Skeletal muscle satellite cell (primary cell): ENCODE measurements at regions not wholly inside any gene's neighbourhood (a gene's known extent, or its start where the extent isn't known, plus 50 kb on each side); places are given as distances from the start of the nearest gene placed in this dataset.

ENCODE experiments used
- H3K27me3 ChIP-seq: 2 replicates; pipeline ENCODE4 v1.7.0; 2013; ENCODE audit warnings: low read length; ENCODE audit not compliant: control insufficient read depth, insufficient read depth
- H3K36me3 ChIP-seq: 2 replicates; pipeline ENCODE4 v1.7.0; 2013; ENCODE audit warnings: mild to moderate bottlenecking, control low read depth, low read length; ENCODE audit not compliant: insufficient read depth
- H3K4me1 ChIP-seq: 2 replicates; pipeline ENCODE4 v1.7.0; 2013; ENCODE audit warnings: low read length; ENCODE audit not compliant: control insufficient read depth, insufficient read depth
- H3K4me2 ChIP-seq: 2 replicates; pipeline ENCODE4 v1.7.0; 2013; ENCODE audit warnings: mild to moderate bottlenecking, low read length
- H3K4me3 ChIP-seq: 2 replicates; pipeline ENCODE4 v1.7.0; 2013; ENCODE audit warnings: low read length
- H3K9ac ChIP-seq: 2 replicates; pipeline ENCODE4 v1.7.0; 2013; ENCODE audit warnings: mild to moderate bottlenecking, low read depth, low read length, moderate library complexity
- H3K9me3 ChIP-seq: replicated peaks from 2 replicates; pipeline ENCODE4 v1.7.0; 2013; ENCODE audit warnings: mild to moderate bottlenecking, control low read depth, low read length

- Histone ChIP-seq H3K36me3 (no peaks in the 10 kb centered on the region), H3K9ac (peak overlapping the region; percentile 44), H3K4me1 (peaks cover 66% of the 10 kb centered on the region), H3K4me3 (no peak overlapping the region), H3K27me3 (no peaks in the 10 kb centered on the region), H3K4me2 (no peak overlapping the region), H3K9me3 (no peaks in the 10 kb centered on the region)
These were observed 176.8 kb downstream of the ABHD5 start for GRCh38 chr3:43867436-43868072.

GRCh38 chr3:43869491-43869890 lies 178.8 kb downstream of the ABHD5 start:
- Histone ChIP-seq H3K9me3 (no peaks in the 10 kb centered on the region), H3K4me3 (peak overlapping the region; percentile 42), H3K27me3 (no peaks in the 10 kb centered on the region), H3K4me2 (peak overlapping the region; percentile 70), H3K9ac (peak overlapping the region; percentile 69), H3K36me3 (no peaks in the 10 kb centered on the region), H3K4me1 (peaks cover 86% of the 10 kb centered on the region)

- H3K36me3 ChIP-seq, result no peaks in the 10 kb centered on the region
- peak overlapping the region; percentile 42 for H3K4me3 ChIP-seq
- H3K4me2 ChIP-seq, result peak overlapping the region; percentile 70
- H3K9ac ChIP-seq, result peak overlapping the region; percentile 72
- no peaks in the 10 kb centered on the region for H3K9me3 ChIP-seq
- peaks cover 91% of the 10 kb centered on the region for H3K4me1 ChIP-seq
- H3K27me3 ChIP-seq, result no peaks in the 10 kb centered on the region
These were observed 179.4 kb downstream of the ABHD5 start for GRCh38 chr3:43870120-43870519.

GRCh38 chr3:43870844-43871626 lies 180.3 kb downstream of the ABHD5 start:
- Histone ChIP-seq H3K4me3 (peak overlapping the region; percentile 2), H3K4me1 (peaks cover 88% of the 10 kb centered on the region), H3K27me3 (no peaks in the 10 kb centered on the region)

GRCh38 chr3:43871627-43872245 lies 181.0 kb downstream of the ABHD5 start:
- peak overlapping the region; percentile 70 for H3K4me2 ChIP-seq
- H3K36me3 ChIP-seq, result no peaks in the 10 kb centered on the region
- H3K9ac ChIP-seq, result peak overlapping the region; percentile 72
- H3K4me3 ChIP-seq, result peak overlapping the region; percentile 2
- peaks cover 81% of the 10 kb centered on the region for H3K4me1 ChIP-seq
- no peaks in the 10 kb centered on the region for H3K9me3 ChIP-seq
- H3K27me3 ChIP-seq, result no peaks in the 10 kb centered on the region

More at GRCh38 chr3:43870844-43871626, 180.3 kb downstream of the ABHD5 start:
- H3K36me3 ChIP-seq, result no peaks in the 10 kb centered on the region
- peak overlapping the region; percentile 70 for H3K4me2 ChIP-seq
- H3K9me3 ChIP-seq, result no peaks in the 10 kb centered on the region
- peak overlapping the region; percentile 72 for H3K9ac ChIP-seq

DNA sequence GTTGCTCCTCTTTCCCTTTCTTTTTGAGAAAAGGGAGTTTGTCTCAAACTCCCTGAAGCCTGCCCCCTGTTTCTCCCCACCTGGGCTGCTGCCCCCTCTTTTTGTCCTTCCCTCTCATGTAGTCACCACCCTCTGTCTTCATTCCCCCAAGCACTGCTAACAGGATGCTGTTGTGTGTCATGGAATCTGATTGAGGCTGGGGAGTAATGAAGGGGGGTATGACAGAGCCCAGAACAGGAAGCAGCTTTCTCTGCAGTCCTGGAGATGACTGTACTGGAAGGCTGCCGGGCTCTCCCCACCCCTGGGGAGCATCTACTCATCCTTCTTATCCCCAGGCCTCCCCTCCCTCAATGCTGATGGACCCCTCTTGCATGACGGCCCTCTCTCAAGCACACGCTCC lies 181.6 kb downstream of the ABHD5 start:
- Histone ChIP-seq H3K4me1 (peaks cover 76% of the 10 kb centered on the region), H3K4me2 (peak overlapping the region; percentile 70), H3K4me3 (peak overlapping the region; percentile 34), H3K36me3 (no peaks in the 10 kb centered on the region), H3K27me3 (no peaks in the 10 kb centered on the region), H3K9me3 (no peaks in the 10 kb centered on the region), H3K9ac (peak overlapping the region; percentile 72)

- H3K9me3 ChIP-seq, result no peaks in the 10 kb centered on the region
- H3K4me1 ChIP-seq, result peaks cover 70% of the 10 kb centered on the region
- no peak overlapping the region for H3K4me3 ChIP-seq
- H3K9ac ChIP-seq, result peak overlapping the region; percentile 72
- peak overlapping the region; percentile 69 for H3K4me2 ChIP-seq
- H3K36me3 ChIP-seq, result no peaks in the 10 kb centered on the region
- no peaks in the 10 kb centered on the region for H3K27me3 ChIP-seq
These were observed 182.2 kb downstream of the ABHD5 start for GRCh38 chr3:43872901-43873300.

GRCh38 chr3:43873723-43874122 lies 183.0 kb downstream of the ABHD5 start:
- no peak overlapping the region for H3K4me2 ChIP-seq
- H3K4me1 ChIP-seq, result peaks cover 62% of the 10 kb centered on the region
- H3K27me3 ChIP-seq, result no peaks in the 10 kb centered on the region
- H3K36me3 ChIP-seq, result no peaks in the 10 kb centered on the region
- H3K4me3 ChIP-seq, result no peak overlapping the region
- H3K9ac ChIP-seq, result peak overlapping the region; percentile 72
- no peaks in the 10 kb centered on the region for H3K9me3 ChIP-seq

DNA sequence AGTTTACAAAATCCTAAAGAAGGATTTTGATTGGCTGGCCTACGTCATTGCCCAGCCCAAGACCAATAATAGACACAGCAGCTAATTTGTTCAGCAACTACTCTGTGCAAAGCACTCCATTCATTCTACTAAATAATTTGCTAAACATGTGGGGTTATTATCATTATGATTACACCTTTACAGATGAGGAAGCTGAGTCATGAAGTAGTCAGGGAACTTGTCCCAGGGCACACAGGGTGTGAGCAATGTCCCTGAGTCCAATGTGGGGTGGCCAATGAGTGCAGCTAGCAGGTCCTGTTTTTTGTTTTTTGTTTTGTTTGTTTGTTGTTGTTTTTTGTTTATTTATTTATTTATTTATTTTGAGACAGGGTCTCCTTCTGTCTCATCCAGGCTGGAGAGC lies 183.6 kb downstream of the ABHD5 start:
- no peaks in the 10 kb centered on the region for H3K36me3 ChIP-seq
- H3K4me2 ChIP-seq, result no peak overlapping the region
- H3K9ac ChIP-seq, result no peak overlapping the region
- H3K4me3 ChIP-seq, result no peak overlapping the region
- H3K4me1 ChIP-seq, result peaks cover 57% of the 10 kb centered on the region
- no peaks in the 10 kb centered on the region for H3K27me3 ChIP-seq
- no peaks in the 10 kb centered on the region for H3K9me3 ChIP-seq

DNA sequence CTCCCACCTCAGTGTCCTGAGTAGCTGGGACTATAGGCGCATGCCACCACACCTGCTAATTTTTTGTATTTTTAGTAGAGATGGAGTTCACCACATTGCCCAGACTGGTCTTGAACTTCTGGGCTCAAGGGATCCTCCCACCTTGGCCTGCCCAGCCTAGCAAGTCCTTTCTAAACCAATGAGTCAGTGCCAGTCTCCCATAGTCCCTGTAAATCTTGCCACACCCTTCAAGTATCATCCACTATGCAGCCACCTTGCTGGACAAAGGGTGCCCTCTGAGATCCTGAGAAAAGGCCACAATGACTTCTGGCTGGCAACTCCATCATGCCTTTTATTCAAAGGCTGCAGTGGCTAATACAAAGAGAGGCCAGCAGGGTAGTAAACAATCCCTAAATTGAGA lies 184.0 kb downstream of the ABHD5 start:
- Histone ChIP-seq H3K9ac (no peak overlapping the region), H3K4me2 (no peak overlapping the region), H3K27me3 (no peaks in the 10 kb centered on the region), H3K36me3 (no peaks in the 10 kb centered on the region), H3K4me1 (peaks cover 53% of the 10 kb centered on the region), H3K9me3 (no peaks in the 10 kb centered on the region), H3K4me3 (no peak overlapping the region)

DNA sequence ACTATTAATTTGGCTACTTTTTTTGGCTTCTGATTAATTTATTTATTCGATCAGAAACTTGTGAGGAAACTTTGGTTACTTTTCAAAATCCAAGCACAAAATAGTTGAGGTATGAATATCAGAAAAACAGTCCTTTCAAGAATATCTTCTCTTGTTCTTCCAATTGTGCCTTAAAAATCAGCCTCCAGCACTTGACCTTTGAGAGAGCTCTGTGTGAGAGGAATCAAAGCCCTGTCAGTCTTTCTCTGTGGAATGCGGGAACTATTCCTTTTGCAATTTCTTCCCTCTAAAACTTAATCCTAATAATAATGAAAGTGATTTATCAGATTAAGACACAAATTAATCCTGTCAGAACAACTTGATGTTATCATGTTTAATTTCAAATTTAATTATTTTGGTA lies 185.9 kb downstream of the ABHD5 start:
- Histone ChIP-seq H3K9ac (no peak overlapping the region), H3K4me1 (peaks cover 34% of the 10 kb centered on the region), H3K36me3 (no peaks in the 10 kb centered on the region), H3K4me2 (no peak overlapping the region), H3K9me3 (no peaks in the 10 kb centered on the region), H3K27me3 (no peaks in the 10 kb centered on the region), H3K4me3 (no peak overlapping the region)
